ENCODE measurements at regions not wholly inside any gene's neighbourhood (a gene's known extent, or its start where the extent isn't known, plus 50 kb on each side); places are given as distances from the start of the nearest gene placed in this dataset.

DNA sequence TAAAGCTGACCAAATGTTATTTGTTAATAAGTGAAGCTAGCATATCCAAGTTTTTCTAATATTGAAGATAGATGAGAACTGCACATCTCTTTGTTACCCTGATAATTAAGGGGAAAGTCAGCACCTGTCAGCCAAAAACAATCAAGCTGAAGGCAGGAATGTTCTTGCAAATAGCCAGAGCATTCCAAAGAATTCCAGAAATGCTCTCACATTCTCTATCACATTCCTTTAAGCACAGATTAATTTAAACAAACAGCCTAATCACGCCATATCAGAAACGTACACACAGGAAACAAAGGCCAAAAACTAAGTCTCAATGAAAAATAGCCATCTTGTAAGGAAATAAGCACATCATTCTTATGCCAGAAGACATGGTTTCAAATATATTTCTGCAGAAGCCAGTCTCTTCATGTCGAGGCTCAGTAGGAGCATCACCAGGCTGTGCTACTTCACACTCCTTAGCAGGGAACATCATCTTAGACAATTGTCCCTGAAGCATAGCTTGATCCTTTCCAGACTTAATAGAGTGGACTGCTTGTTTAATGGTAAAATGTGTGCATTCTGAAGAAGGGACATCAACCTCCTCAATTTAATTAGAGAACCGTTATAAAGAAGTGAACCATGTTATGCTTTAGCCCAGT, 252.9 kb upstream of the TTC29 start:
- no peak overlapping the region for H3K4me2 ChIP-seq (ENCODE audit: low read length)
- H3K27ac ChIP-seq (ENCODE audit: low read depth, low read length), result no peak overlapping the region
- no peaks in the 10 kb centered on the region for H3K79me2 ChIP-seq (ENCODE audit: control insufficient read depth, low read length)
- H3K9me3 ChIP-seq (ENCODE audit: control insufficient read depth, insufficient read depth, low read length), result no peaks in the 10 kb centered on the region
- TF ChIP-seq, protein P1, sequence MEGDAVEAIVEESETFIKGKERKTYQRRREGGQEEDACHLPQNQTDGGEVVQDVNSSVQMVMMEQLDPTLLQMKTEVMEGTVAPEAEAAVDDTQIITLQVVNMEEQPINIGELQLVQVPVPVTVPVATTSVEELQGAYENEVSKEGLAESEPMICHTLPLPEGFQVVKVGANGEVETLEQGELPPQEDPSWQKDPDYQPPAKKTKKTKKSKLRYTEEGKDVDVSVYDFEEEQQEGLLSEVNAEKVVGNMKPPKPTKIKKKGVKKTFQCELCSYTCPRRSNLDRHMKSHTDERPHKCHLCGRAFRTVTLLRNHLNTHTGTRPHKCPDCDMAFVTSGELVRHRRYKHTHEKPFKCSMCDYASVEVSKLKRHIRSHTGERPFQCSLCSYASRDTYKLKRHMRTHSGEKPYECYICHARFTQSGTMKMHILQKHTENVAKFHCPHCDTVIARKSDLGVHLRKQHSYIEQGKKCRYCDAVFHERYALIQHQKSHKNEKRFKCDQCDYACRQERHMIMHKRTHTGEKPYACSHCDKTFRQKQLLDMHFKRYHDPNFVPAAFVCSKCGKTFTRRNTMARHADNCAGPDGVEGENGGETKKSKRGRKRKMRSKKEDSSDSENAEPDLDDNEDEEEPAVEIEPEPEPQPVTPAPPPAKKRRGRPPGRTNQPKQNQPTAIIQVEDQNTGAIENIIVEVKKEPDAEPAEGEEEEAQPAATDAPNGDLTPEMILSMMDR (IDR thresholded peaks at IDR 0.05; ENCODE audit: low read depth, low read length, poor library complexity, severe bottlenecking), result no peak
- TF ChIP-seq EZH2phosphoT487 (IDR thresholded peaks at IDR 0.05; ENCODE audit: borderline replicate concordance, low read length), result no peak
- H3K4me1 ChIP-seq (ENCODE audit: control insufficient read depth, low read length), result no peaks in the 10 kb centered on the region
- no peaks in the 10 kb centered on the region for H3F3A ChIP-seq (ENCODE audit: control insufficient read depth, insufficient read depth)
- H3K27me3 ChIP-seq (ENCODE audit: control insufficient read depth, low read length), result no peaks in the 10 kb centered on the region
- H3K9me2 ChIP-seq (replicated peaks; ENCODE audit: control insufficient read depth, low read length), result no peaks in the 10 kb centered on the region
- no peak overlapping the region for H3K4me3 ChIP-seq (ENCODE audit: low read length)
- H4K20me1 ChIP-seq (ENCODE audit: control insufficient read depth, insufficient read depth, low read depth, low read length), result no peaks in the 10 kb centered on the region
- H3K36me3 ChIP-seq (ENCODE audit: control insufficient read depth, low read length), result no peaks in the 10 kb centered on the region

DNA sequence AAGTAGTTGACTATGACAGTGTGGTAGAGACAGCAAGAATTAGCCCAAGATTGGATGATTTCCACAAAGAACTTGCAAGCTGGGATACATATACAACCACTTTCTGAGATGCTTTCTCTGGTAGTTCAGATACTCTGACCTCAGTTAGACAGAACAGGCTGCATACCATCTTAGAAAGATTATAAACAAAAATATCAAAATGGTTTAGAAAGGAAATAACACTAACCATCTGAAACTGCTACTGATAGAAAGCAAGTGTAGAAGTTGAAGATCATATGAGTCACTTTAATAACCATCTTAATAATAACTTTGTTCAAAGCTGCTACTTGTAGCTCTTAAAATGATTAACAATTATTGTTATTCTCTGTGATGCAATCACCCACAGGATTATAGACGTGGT, 255.4 kb upstream of the TTC29 start:
- Histone ChIP-seq H3K4me1 (ENCODE audit: control insufficient read depth, low read length) (no peaks in the 10 kb centered on the region), H3F3A (ENCODE audit: control insufficient read depth, insufficient read depth) (no peaks in the 10 kb centered on the region), H3K36me3 (ENCODE audit: control insufficient read depth, low read length) (no peaks in the 10 kb centered on the region), H3K4me3 (ENCODE audit: low read length) (no peak overlapping the region), H3K27me3 (ENCODE audit: control insufficient read depth, low read length) (no peaks in the 10 kb centered on the region), H3K27ac (ENCODE audit: low read depth, low read length) (no peak overlapping the region), H3K79me2 (ENCODE audit: control insufficient read depth, low read length) (no peaks in the 10 kb centered on the region), H4K20me1 (ENCODE audit: control insufficient read depth, insufficient read depth, low read depth, low read length) (no peaks in the 10 kb centered on the region), H3K4me2 (ENCODE audit: low read length) (no peak overlapping the region), H3K9me2 (replicated peaks; ENCODE audit: control insufficient read depth, low read length) (no peaks in the 10 kb centered on the region), H3K9me3 (ENCODE audit: control insufficient read depth, insufficient read depth, low read length) (no peaks in the 10 kb centered on the region)
- TF ChIP-seq, protein P1 (IDR thresholded peaks at IDR 0.05; ENCODE audit: low read depth, low read length, poor library complexity, severe bottlenecking), result no peak
- TF ChIP-seq EZH2phosphoT487 (IDR thresholded peaks at IDR 0.05; ENCODE audit: borderline replicate concordance, low read length), result no peak

DNA sequence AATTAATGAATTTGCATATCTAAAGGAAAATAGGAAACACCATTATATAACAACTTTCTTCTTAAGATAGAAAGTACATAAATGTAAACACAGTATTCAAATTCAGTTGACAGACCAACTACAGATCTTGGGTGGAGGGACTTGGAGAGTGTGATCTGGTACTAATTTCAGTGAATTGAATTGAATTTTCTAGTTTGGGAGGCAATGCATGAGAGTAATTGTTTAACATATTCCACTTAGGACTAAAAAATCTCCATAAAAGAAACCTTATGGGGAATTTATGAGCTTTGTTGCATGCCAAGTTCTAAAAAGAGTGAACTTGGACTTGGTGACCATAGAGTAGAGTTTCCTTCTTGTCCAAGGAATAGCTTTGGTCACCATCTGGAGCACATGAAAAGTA, 261.1 kb upstream of the TTC29 start:
- TF ChIP-seq EZH2phosphoT487 (IDR thresholded peaks at IDR 0.05; ENCODE audit: borderline replicate concordance, low read length), result no peak
- TF ChIP-seq, protein P1 (IDR thresholded peaks at IDR 0.05; ENCODE audit: low read depth, low read length, poor library complexity, severe bottlenecking), result no peak
- no peaks in the 10 kb centered on the region for H3K27me3 ChIP-seq (ENCODE audit: control insufficient read depth, low read length)

More for the DNA sequence above, 261.1 kb upstream of the TTC29 start:
- Histone ChIP-seq H3K4me1 (ENCODE audit: control insufficient read depth, low read length) (no peaks in the 10 kb centered on the region), H3K9me3 (ENCODE audit: control insufficient read depth, insufficient read depth, low read length) (no peaks in the 10 kb centered on the region), H3K36me3 (ENCODE audit: control insufficient read depth, low read length) (no peaks in the 10 kb centered on the region), H4K20me1 (ENCODE audit: control insufficient read depth, insufficient read depth, low read depth, low read length) (no peaks in the 10 kb centered on the region), H3K9me2 (replicated peaks; ENCODE audit: control insufficient read depth, low read length) (no peaks in the 10 kb centered on the region), H3K4me2 (ENCODE audit: low read length) (no peak overlapping the region), H3K79me2 (ENCODE audit: control insufficient read depth, low read length) (no peaks in the 10 kb centered on the region), H3K4me3 (ENCODE audit: low read length) (no peak overlapping the region), H3F3A (ENCODE audit: control insufficient read depth, insufficient read depth) (no peaks in the 10 kb centered on the region), H3K27ac (ENCODE audit: low read depth, low read length) (no peak overlapping the region)

Measured in DOHH2 (cell line).